Sciatic nerve (tissue), 2 donors: ENCODE measurements at regions not wholly inside any gene's neighbourhood (a gene's known extent, or its start where the extent isn't known, plus 50 kb on each side); places are given as distances from the start of the nearest gene placed in this dataset.
A peak's percentile ranks its signal among the peaks of the same experiment; 100 is the strongest.

Experiments used
- ATAC-seq: fragments of 200-7000 bp; cut with Tn5 transposase; one replicate; pipeline ENCODE4 v1.9.1; 2020; ENCODE audit warnings: mild to moderate bottlenecking, moderate library complexity
- DNase-seq: peaks from one replicate; pipeline ENCODE4 v3.0.0-alpha.2; 2020; ENCODE audit warnings: low spot score
- intact Hi-C: fragments of 100-400 bp; cut with DNase I; formaldehyde crosslinking; loops from one replicate; pipeline ENCODE4 v1.14.2; 2022
- donor health status: DM: no; HTN: no; CAD: no.
- donor health status: DM: no; HTN: no; CAD: no.

GRCh38 chr1:55958498-55958897 is 620.9 kb downstream of the PLPP3 start:
- no peak for ATAC-seq
- DNase-seq: no peak
- intact Hi-C loops: no loop called here

DNA sequence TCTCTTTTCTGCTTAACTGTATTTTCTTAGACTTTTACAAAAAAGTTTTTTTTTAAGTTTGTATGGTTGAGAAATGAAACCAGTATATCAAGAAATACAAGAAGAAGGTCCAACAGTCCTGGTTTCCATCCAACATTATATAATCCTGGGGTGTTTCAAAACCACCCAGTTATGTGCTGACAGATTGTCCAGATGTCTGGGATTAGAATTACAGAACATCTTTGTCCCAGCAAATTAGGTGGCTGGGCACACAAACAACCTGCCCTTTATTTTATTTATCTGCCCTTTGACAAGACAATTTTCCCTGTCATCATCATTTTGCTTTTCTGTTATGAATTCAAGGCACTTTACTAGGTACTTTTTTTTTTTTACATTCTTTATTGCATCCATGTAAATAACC is 622.1 kb downstream of the PLPP3 start:
- peak; percentile 67 for ATAC-seq
- intact Hi-C loops: no loop called here

GRCh38 chr1:55955016-55955621 is 624.2 kb downstream of the PLPP3 start:
- intact Hi-C loops: no loop called here
- no peak for DNase-seq
- ATAC-seq: no peak

More for the DNA sequence above, 622.1 kb downstream of the PLPP3 start:
- DNase-seq: no peak

DNA sequence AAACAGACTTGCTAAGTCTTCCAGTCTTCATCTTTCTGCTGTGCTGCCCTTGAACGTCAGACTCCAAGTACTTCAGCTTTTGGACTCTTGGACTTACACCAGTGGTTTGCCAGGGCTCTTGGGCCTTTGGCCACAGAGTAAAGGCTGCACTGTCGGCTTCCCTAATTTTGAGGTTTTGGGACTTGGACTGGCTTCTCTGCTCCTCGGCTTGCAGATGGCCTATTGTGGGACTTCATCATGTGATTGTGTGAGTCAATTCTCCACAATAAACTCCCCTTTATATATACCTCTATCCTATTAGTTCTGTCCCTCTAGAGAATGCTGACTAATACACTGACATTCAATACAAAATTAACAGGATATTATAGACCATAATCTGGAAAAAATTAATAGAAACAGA is 628.1 kb downstream of the PLPP3 start:
- intact Hi-C loops: no loop called here
- no peak for DNase-seq
- ATAC-seq: no peak

DNA sequence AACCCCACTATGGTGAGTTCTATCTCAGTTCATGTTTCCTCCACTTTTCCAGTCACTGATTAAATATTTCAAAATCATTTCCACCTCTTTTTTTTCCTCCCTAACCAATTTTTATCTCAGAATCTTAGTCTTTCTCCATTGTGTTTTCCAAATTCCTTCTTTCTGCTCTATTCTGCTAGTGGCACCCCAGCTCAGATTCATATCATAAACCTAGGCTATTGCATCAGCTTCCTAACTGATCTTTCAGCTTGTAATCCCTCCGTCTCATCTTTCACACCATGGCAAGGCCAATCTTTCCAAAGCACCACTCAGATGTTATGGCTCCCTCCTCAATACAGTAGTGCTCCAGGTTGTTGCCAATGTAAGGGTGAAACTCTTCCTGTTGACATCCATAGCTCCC is 631.9 kb downstream of the PLPP3 start:
- ATAC-seq (no peak), DNase-seq (no peak)
- intact Hi-C loops: no loop called here

DNA sequence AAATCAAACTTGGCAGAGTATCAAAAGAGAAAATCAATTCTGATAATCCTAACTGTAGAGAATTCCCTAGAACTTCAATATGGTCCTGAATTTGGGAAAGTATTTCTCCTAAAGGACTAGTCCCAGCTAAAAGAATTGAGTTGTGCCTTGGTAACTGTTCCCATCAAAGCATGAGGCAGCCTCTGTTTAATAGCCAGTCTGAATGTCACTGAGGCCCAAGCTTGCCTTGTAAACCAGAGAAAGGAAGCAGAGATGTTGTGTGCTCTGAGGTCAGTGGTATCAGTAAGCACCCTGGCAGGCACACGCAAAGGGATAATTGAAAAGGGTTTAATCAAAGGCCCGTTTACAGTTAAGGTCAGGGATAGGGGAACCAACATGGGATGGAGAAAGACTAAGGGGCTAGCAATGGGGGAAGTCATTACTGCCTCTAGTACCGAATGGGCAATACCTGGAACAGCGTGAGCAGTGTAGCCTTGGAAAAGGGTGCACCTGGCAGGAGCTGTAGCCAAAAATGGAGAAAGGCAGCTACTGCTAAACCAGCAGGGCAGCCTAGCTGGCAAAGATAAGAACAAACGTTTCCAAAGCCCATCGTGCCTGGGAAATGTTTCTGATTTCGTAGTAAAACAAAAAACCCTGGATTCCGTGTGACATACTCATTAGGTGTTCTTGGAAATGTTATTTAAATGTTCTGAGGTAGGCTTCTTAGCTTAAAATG is 635.5 kb downstream of the PLPP3 start:
- ATAC-seq: no peak
- no peak for DNase-seq
- intact Hi-C loops: no loop called here

- intact Hi-C loops: no loop called here
- no peak for DNase-seq
- no peak for ATAC-seq
Measured at GRCh38 chr1:55943012-55943411, 636.4 kb downstream of the PLPP3 start.

DNA sequence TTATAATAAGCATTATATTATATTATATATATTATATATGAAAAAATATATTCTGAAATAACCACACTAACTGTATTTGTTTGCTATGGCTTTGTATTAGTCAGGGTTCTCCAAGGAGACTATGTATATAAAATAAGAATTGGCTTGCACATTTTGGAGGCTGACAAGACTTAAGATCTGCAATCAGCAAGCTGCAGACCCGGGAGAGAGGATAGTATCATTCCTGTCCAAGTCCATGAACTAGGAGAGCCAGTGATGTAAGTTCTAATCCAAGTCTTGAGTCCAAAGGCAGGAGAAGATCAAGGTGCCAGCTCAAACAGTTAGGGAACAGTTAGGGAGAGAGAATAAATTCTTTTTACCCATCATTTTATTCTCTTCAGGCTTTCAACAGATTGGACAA is 639.5 kb downstream of the PLPP3 start:
- DNase-seq: no peak
- ATAC-seq: no peak
- intact Hi-C loops: no loop called here

DNA sequence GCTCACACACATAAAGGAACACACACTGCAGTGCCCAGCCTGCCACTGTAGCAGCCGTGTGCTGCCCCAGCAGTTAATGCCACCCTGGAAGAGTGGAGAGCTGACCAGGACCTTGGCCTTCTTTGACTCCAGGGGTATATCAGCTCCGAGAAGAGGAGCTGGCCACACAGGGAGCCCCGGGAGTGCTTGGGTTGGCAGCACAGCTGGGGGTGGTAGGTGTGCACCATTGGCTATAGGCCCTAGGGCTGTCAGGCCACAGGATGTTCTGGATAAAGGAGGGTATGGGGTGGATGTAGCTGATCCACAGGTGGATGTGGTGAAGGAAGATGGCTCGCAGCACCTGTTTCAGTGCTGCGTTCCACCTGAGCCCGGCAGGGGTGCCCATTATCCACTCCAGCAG is 640.5 kb downstream of the PLPP3 start:
- intact Hi-C loops: no loop called here
- DNase-seq (no peak), ATAC-seq (peak; percentile 23)

GRCh38 chr1:55938376-55938850 is 641.0 kb downstream of the PLPP3 start:
- ATAC-seq: peak; percentile 88
- peak; percentile 65 for DNase-seq
- intact Hi-C loops: no loop called here

DNA sequence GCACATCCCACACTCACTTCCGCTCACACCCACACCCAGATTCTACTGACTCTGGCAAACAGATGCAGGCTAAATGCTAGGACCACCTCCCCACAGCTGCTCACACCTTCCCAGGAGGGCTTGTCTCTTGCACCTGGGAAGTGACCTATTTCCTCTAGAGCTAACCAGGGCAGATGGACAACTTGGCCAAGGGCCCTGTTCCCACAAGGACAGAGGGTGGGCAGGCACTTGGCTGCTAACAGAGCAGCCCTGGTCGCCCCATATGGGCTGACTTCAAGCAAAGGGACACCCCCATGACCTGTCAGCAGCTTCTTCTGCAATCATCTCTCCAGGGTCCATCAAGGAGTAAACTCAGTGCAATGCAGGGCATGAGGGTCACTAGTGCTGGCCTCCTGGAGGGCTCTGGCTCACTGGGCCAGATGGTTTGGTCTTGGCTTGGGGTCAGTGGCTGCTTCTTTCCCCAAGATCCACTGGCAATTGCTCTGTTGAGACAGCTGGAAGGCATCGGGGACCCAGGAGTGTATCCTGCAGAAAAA is 641.5 kb downstream of the PLPP3 start:
- DNase-seq (no peak), ATAC-seq (peak; percentile 93)
- intact Hi-C loops: no loop called here

GRCh38 chr1:55935236-55935635 is 644.1 kb downstream of the PLPP3 start:
- no peak for ATAC-seq
- no peak for DNase-seq
- intact Hi-C loops: no loop called here

DNA sequence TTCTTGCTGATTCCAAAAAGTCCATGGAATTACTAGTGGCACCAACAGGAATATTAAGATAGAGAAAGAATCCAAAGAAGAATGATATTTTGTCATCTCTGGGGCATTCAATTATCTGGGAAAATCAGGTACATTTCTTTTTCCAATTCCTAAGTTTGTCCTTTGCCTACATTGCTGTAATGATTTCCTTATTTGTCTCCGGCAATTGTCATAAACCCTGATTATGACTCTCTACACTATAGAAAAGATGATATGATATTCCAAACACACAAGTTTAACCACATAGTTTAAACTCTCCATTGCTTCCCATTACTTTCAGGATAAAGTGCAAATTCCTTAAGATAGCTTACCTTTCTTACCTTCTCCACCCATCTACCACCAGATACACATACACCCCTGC is 647.0 kb downstream of the PLPP3 start:
- ATAC-seq (no peak), DNase-seq (no peak)
- intact Hi-C loops: no loop called here

DNA sequence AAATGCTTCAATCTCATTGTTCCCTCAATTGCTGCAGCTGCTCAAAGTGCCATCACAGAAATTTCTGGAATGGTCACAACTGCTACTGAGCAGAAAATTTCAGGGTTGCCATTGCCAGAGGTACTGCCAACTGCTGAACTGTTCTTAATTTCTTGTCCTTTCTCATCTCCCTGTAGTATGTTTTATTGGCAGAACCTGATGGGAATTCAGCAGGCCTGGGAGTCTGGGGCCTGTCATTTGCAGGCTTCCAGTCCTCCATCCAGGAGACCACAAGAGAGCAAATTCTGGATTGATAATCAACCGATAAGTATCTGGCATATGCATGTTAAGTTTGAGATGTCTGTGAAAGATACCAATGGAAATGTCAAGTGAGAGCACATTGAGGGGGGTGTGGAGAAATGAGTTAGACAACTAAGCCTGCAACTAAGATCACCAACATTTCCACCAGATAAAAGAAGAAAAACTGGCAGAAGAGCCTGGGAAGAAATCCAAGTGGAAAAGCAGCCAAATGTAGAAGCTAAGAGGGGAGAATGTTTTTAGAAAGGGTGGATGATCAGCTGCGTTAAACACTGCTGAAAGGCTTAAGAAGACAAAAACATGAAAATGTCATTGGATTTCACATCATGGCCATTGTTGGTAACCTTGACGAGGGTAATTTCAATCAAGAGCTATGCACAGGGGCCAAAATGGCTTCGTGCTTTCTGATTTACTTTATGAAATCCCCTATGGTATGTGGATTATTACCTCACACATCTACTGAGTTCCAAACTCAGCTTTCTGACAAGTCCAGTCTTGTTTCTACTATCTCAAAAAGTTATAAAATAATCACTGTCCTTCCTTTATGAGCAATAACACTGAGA is 648.1 kb downstream of the PLPP3 start:
- DNase-seq: no peak
- intact Hi-C loops: no loop called here

DNA sequence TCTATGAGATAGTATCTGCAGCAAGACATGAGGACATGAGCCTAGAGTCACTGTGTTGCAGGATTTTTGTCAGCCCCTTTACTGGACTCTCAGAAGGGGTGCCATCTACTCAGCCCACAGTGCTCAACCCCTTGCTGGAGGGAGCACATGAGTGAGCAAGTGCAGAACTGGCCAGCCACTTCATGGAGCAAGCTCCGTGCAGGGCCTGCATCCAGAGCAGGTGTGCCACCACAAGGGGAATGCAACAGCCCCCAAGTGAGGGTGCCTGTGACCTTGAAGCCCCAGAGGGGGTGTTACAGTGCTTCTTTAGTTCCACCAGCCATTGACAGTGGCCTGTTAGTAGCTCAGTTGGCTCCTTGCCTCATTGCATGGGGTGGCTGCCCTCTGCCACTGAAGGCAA is 649.7 kb downstream of the PLPP3 start:
- intact Hi-C loops: no loop called here
- DNase-seq (no peak), ATAC-seq (no peak)

More for the DNA sequence above, 648.1 kb downstream of the PLPP3 start:
- ATAC-seq: peak; percentile 49

- no peak for DNase-seq
- intact Hi-C loops: no loop called here
Measured at GRCh38 chr1:55928576-55928975, 650.8 kb downstream of the PLPP3 start.

GRCh38 chr1:55927702-55928290 is 651.6 kb downstream of the PLPP3 start:
- DNase-seq (no peak), ATAC-seq (peak; percentile 55)
- intact Hi-C loops: no loop called here

More at GRCh38 chr1:55928576-55928975, 650.8 kb downstream of the PLPP3 start:
- peak; percentile 33 for ATAC-seq

GRCh38 chr1:55926906-55927471 is 652.4 kb downstream of the PLPP3 start:
- intact Hi-C loops: no loop called here
- ATAC-seq: no peak

DNA sequence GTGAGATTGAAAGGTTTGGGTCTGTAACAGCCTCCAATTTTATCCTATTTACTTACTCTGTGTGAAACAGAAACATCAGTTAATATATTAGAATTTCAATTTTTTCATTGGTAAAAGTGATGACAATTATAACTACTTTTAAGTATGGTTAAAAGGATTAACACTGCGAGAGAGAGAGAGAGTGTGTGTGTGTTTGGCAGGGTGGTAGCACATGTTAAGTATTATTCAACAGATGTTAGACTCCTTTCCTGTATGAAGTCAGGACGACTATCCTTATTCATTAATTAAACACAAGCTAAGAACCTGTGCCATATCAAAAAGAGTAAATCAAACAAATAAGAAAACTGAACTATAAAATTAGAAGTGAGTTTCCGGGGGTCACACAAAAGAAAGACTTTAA is 662.5 kb downstream of the PLPP3 start:
- DNase-seq: no peak
- intact Hi-C loops: no loop called here
- no peak for ATAC-seq

More at GRCh38 chr1:55926906-55927471, 652.4 kb downstream of the PLPP3 start:
- DNase-seq: no peak
